GM23338 (cell line): ENCODE measurements at regions not wholly inside any gene's neighbourhood (a gene's known extent, or its start where the extent isn't known, plus 50 kb on each side); places are given as distances from the start of the nearest gene placed in this dataset.
"Not testable (repeated sequence)": the region's sequence is repeated elsewhere in the genome, so short reads cannot be mapped to it uniquely, and the experiment has no call there.

Source experiments
- ATAC-seq: fragments of 200-7000 bp; cut with Tn5 transposase; 3 replicates; pipeline ENCODE4 v1.9.1; 2020
- DNase-seq: peaks from one replicate; pipeline ENCODE4 v3.0.0-alpha.2; 2015; ENCODE audit warnings: low spot score
- H2AFZ ChIP-seq: fragments of 200-600 bp; sonication (generic); 2 replicates; pipeline ENCODE4 v1.8.0; 2016; ENCODE audit warnings: antibody characterized with exemption, mild to moderate bottlenecking, moderate library complexity
- H3F3A ChIP-seq: fragments of 200-600 bp; sonication (generic); replicated peaks from 2 replicates; pipeline ENCODE4 v1.8.0; 2017; ENCODE audit warnings: antibody characterized with exemption, mixed run types, low read depth
- H3K27ac ChIP-seq: fragments of 200-600 bp; sonication (generic); 2 replicates; pipeline ENCODE4 v1.6.1; 2016; ENCODE audit warnings: low read depth
- H3K27me3 ChIP-seq: fragments of 200-600 bp; sonication (generic); 2 replicates; pipeline ENCODE4 v1.8.0; 2016; ENCODE audit warnings: mild to moderate bottlenecking, mixed run types, moderate library complexity; ENCODE audit not compliant: insufficient read depth
- H3K36me3 ChIP-seq: fragments of 200-600 bp; sonication (generic); 2 replicates; pipeline ENCODE4 v1.8.0; 2016; ENCODE audit warnings: mild to moderate bottlenecking; ENCODE audit not compliant: insufficient read depth
- H3K4me1 ChIP-seq: fragments of 200-600 bp; sonication (generic); 2 replicates; pipeline ENCODE4 v1.8.0; 2016; ENCODE audit warnings: mild to moderate bottlenecking, moderate library complexity; ENCODE audit not compliant: insufficient read depth
- H3K4me2 ChIP-seq: fragments of 200-600 bp; sonication (generic); 2 replicates; pipeline ENCODE4 v1.7.1; 2017; ENCODE audit warnings: mixed run types
- H3K4me3 ChIP-seq: fragments of 200-600 bp; sonication (generic); 2 replicates; pipeline ENCODE4 v1.6.1; 2016; ENCODE audit warnings: mixed run types
- H3K79me2 ChIP-seq: fragments of 200-600 bp; sonication (generic); replicated peaks from 2 replicates; pipeline ENCODE4 v1.8.0; 2017; ENCODE audit warnings: mild to moderate bottlenecking; ENCODE audit not compliant: insufficient read depth
- H3K9me2 ChIP-seq: fragments of 200-600 bp; sonication (generic); 2 replicates; pipeline ENCODE4 v1.8.0; 2017; ENCODE audit not compliant: insufficient read depth
- H4K20me1 ChIP-seq: fragments of 200-600 bp; sonication (generic); replicated peaks from 2 replicates; pipeline ENCODE4 v1.8.0; 2017; ENCODE audit warnings: mild to moderate bottlenecking; ENCODE audit not compliant: insufficient read depth
- H3K27ac Mint-ChIP-seq: 2 replicates; pipeline ENCODE4 v1.8.0; 2020; ENCODE audit warnings: inconsistent platforms, mild to moderate bottlenecking, moderate library complexity, mixed read lengths
- H3K27me3 Mint-ChIP-seq: 3 replicates; pipeline ENCODE4 v1.8.0; 2022; ENCODE audit warnings: low read depth, mild to moderate bottlenecking, moderate library complexity, mixed read lengths, inconsistent platforms; ENCODE audit not compliant: insufficient read depth, poor library complexity
- H3K36me3 Mint-ChIP-seq: 3 replicates; pipeline ENCODE4 v1.8.0; 2021; ENCODE audit warnings: low read depth, mild to moderate bottlenecking, inconsistent platforms, moderate library complexity, mixed read lengths
- H3K4me1 Mint-ChIP-seq: 3 replicates; pipeline ENCODE4 v1.8.0; 2020; ENCODE audit warnings: mild to moderate bottlenecking, inconsistent platforms, mixed read lengths
- H3K4me3 Mint-ChIP-seq: 3 replicates; pipeline ENCODE4 v1.8.0; 2021; ENCODE audit warnings: moderate library complexity, mild to moderate bottlenecking, inconsistent platforms, mixed read lengths
- H3K9me3 Mint-ChIP-seq: 3 replicates; pipeline ENCODE4 v1.8.0; 2020; ENCODE audit warnings: moderate library complexity, mild to moderate bottlenecking, inconsistent platforms, mixed read lengths

DNA sequence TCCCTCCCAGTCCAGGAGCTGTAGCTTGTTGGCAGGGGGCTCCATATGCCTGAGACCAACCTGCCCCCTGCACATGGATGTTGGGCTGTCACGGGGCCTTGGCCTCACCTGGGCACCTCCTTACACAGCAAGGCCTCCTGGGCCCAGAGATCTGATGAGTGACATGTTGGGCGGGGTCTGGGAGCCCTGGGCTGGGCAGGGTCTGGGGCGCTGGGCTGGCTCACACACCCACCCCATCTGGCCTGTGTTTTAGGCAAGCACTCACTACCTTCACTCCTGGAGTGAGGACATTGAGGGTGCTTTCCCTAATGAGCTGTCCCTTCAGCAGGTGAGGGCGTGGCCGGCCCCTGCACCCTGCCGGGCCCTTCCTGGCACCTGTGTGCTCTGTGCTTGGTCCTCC is 200.8 kb downstream of the LIPI start:
- H3K9me2 ChIP-seq, H3K79me2 ChIP-seq, H3K27me3 ChIP-seq, H3K9me3 Mint-ChIP-seq, H3K36me3 Mint-ChIP-seq, ATAC-seq, H3K4me1 ChIP-seq, H3K4me2 ChIP-seq, H3K27me3 Mint-ChIP-seq, DNase-seq, H4K20me1 ChIP-seq, H3K4me1 Mint-ChIP-seq, H3K4me3 Mint-ChIP-seq, H3K27ac ChIP-seq, H3K4me3 ChIP-seq, H3F3A ChIP-seq, H3K36me3 ChIP-seq, H3K27ac Mint-ChIP-seq, H2AFZ ChIP-seq: not testable (repeated sequence)

GRCh38 chr21:14009238-14009981 is 201.3 kb downstream of the LIPI start:
- H3K9me3 Mint-ChIP-seq: not testable (repeated sequence)

GRCh38 chr21:14008436-14008835 is 202.3 kb downstream of the LIPI start:
- H3K36me3 ChIP-seq, ATAC-seq, H3K79me2 ChIP-seq, H3K27ac ChIP-seq, H3K4me3 ChIP-seq, H3K27me3 ChIP-seq, H3K36me3 Mint-ChIP-seq, H3K27me3 Mint-ChIP-seq, H3K4me1 ChIP-seq, H3K4me3 Mint-ChIP-seq, H3K4me1 Mint-ChIP-seq, H2AFZ ChIP-seq, H3F3A ChIP-seq, H3K27ac Mint-ChIP-seq, H3K4me2 ChIP-seq, H4K20me1 ChIP-seq, H3K9me3 Mint-ChIP-seq, H3K9me2 ChIP-seq, DNase-seq: not testable (repeated sequence)

More at GRCh38 chr21:14009238-14009981, 201.3 kb downstream of the LIPI start:
- not testable (repeated sequence) for H3K27me3 ChIP-seq, H3K36me3 Mint-ChIP-seq, H2AFZ ChIP-seq, ATAC-seq, H3K4me1 Mint-ChIP-seq, H3K27me3 Mint-ChIP-seq, H3K4me2 ChIP-seq, DNase-seq, H3K4me3 Mint-ChIP-seq, H3K4me1 ChIP-seq, H3K79me2 ChIP-seq, H3K9me2 ChIP-seq, H3K4me3 ChIP-seq, H4K20me1 ChIP-seq, H3K36me3 ChIP-seq, H3F3A ChIP-seq, H3K27ac Mint-ChIP-seq, H3K27ac ChIP-seq

DNA sequence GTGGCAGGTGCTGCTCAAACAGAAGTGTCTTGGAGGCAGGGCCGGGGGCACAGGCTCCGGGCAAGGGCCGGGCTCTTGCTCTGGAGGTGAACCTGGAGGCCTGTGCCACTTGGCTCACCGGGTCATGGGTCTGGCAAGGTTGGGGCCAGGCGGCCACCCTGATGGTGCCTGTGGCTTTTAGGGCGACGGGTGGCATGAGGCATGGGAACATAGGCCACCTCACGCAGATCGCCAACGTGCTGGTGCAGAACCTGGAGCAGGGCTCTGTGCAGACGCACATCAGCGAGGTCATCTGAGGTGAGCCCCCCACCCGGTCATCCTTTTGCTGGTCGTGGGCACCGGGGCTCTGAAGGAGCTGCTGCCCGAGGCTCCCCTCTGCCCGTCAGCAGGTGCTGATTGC is 202.7 kb downstream of the LIPI start:
- not testable (repeated sequence) for H3K27me3 ChIP-seq, H3K36me3 ChIP-seq, H3K27ac ChIP-seq, H3K9me2 ChIP-seq, H3K9me3 Mint-ChIP-seq, H3F3A ChIP-seq, H3K4me3 Mint-ChIP-seq, ATAC-seq, H3K27me3 Mint-ChIP-seq, H3K36me3 Mint-ChIP-seq, H3K79me2 ChIP-seq, H3K4me3 ChIP-seq, H3K4me2 ChIP-seq, H3K27ac Mint-ChIP-seq, H2AFZ ChIP-seq, H3K4me1 Mint-ChIP-seq, H3K4me1 ChIP-seq, H4K20me1 ChIP-seq, DNase-seq

DNA sequence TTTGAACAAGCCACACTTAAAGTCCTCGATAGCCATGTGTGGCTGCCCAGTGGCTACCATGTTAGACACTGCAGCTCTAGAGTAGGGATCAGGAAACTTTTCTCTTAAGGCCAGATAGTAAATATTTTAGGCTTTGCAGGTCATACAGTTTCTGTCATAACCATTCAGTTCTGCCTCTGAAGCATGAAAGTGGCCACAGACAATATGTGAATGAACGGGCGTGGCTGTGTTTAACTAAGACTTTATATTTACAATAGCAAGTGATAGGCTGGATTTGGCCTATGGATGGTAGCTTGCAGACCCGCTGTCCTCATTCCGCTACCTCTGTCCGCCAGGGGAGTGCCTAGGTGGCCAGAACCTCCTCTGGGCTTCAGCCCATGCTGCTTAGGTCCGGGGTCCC is 204.6 kb downstream of the LIPI start:
- not testable (repeated sequence) for DNase-seq, H3K27ac ChIP-seq, H3K4me3 Mint-ChIP-seq, H3K27ac Mint-ChIP-seq, H2AFZ ChIP-seq, H3K4me1 Mint-ChIP-seq, ATAC-seq, H3K9me3 Mint-ChIP-seq, H3K27me3 ChIP-seq, H3K4me1 ChIP-seq, H3K4me3 ChIP-seq, H3K4me2 ChIP-seq, H3K36me3 ChIP-seq, H3F3A ChIP-seq, H3K36me3 Mint-ChIP-seq, H3K27me3 Mint-ChIP-seq, H3K79me2 ChIP-seq, H4K20me1 ChIP-seq, H3K9me2 ChIP-seq

DNA sequence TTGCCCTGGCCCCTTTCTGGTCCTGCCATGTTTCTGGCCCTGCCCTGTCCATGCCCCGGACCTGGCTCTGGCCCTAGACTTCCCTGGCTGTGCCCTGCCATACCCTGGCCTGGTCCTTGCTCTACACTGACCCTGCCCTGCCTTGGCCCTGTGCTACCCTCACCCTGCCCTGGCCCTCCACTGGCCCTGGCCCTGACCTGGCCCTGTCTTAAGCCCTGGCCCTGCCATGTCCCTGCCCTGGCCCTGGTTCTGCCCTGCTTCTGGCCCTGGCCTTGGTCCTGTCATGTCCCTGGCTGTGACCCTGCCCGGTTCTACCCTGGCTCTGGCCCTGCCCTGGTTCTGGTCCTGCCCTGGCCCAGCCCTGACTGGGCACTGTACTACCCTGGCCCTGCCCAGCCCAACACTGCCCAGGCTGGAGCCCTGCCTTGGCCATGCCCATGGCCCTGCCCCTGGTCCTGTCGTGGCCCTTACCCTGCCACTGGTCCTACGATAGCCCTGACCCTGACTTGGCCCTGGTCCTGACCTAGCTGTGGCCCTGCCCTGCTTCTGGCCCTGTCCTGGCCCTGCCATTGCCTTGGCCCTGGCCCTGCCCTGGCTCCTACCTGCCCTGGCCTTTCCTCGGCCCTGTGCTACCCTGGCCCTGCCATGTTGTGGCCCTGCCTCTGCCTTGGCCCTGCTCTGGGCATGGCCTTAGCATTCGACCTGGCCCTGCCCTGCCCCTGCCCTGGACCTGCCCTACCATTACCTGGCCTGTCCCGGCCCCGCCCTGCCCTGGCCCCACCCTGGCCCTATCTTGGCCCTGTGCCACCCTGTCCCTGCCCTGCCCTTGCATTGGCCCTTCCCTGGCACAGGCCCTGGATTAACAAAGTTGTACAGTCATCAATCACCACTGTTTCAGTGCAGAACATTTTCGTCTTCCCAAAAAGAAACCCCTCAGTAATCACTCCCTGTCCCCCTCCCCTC is 223.5 kb downstream of the LIPI start:
- not testable (repeated sequence) for H3K27ac ChIP-seq, H3K4me1 ChIP-seq, ATAC-seq, H3K36me3 ChIP-seq, H3K79me2 ChIP-seq, DNase-seq, H3K9me2 ChIP-seq, H3K36me3 Mint-ChIP-seq, H3F3A ChIP-seq, H4K20me1 ChIP-seq, H3K27me3 ChIP-seq, H3K4me2 ChIP-seq, H3K9me3 Mint-ChIP-seq, H3K27ac Mint-ChIP-seq, H3K4me1 Mint-ChIP-seq, H3K4me3 Mint-ChIP-seq, H2AFZ ChIP-seq, H3K4me3 ChIP-seq, H3K27me3 Mint-ChIP-seq
